ENCODE measurements at regions not wholly inside any gene's neighbourhood (a gene's known extent, or its start where the extent isn't known, plus 50 kb on each side); places are given as distances from the start of the nearest gene placed in this dataset.

GRCh38 chr12:90819709-90820108 is 135.3 kb downstream of the CCER1 start:
- TF ChIP-seq POLR2AphosphoS5 (IDR thresholded peaks at IDR 0.05; ENCODE audit: insufficient read depth, low read depth, low read length) (no peak), MYC (IDR thresholded peaks at IDR 0.05; ENCODE audit: low read depth, low read length) (no peak), CTCF (IDR thresholded peaks at IDR 0.05; ENCODE audit: extremely low read depth in 1 of 2, insufficient read depth in 1 of 2, low read depth in 1 of 2, low read length in 2 of 2) (no peak)
